COLO829 (cell line): ENCODE measurements at regions not wholly inside any gene's neighbourhood (a gene's known extent, or its start where the extent isn't known, plus 50 kb on each side); places are given as distances from the start of the nearest gene placed in this dataset.

Source experiments
- DNase-seq: peaks from one replicate; pipeline ENCODE4 v3.0.0; 2012; ENCODE audit warnings: low spot score

GRCh38 chr7:3234851-3235250 lies 66.2 kb upstream of the SDK1 start:
- no peak for DNase-seq

- DNase-seq = no peak
These were observed 65.7 kb upstream of the SDK1 start for GRCh38 chr7:3235322-3235721.

GRCh38 chr7:3236268-3236667 lies 64.8 kb upstream of the SDK1 start:
- no peak for DNase-seq

- no peak for DNase-seq
These were observed 62.4 kb upstream of the SDK1 start for GRCh38 chr7:3238525-3239210.

DNA sequence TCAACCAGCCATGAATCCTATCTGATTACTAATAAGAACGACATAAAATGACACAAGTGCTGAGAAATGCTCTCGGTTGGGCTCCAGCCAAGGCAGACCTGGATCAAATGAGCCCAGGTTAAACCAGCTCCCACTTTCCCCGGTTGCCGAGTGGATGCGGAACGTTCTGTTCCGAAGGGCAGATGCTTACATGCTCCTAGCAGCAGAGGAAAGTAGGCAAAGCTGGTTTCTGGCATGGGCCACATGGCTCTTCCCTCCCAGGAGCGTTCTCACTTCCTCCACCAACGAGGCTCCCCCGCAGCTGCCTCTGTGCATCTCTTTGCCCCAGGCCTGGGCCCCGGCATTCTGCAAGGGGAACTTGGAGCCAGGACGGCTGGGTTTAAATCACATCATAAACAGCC lies 61.8 kb upstream of the SDK1 start:
- DNase-seq = no peak

DNA sequence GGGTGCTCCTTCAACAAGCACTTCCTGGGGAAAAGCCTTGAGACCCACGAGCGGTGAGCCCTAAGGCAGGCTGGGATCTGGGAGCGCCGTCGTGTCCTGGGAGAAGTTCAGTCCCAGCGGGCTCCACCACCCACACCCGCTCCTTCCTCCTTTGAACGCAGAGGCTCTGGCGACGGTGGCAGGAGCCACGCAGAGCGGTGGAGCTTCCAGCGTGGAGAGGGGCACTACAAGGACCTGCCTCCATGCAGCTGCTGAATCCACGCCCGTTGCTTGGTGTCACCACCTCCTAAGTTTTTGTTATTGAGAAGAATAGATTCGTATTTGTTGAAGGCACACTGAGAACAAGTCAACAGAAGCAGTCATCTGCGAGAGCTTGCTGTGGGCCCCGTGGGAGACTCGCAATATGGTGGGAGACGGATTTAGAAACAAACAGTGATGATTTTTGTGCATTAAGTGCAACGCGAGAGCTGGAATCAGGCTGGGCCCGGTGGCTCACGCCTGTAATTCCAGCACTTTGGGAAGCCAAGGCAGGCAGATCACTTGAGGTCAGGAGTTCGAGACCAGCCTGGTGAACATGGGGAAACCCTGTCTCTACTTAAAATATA lies 60.1 kb upstream of the SDK1 start:
- no peak for DNase-seq

GRCh38 chr7:3241686-3242258 lies 59.3 kb upstream of the SDK1 start:
- no peak for DNase-seq

GRCh38 chr7:3242398-3242972 lies 58.6 kb upstream of the SDK1 start:
- no peak for DNase-seq

GRCh38 chr7:3243256-3243655 lies 57.8 kb upstream of the SDK1 start:
- no peak for DNase-seq

DNA sequence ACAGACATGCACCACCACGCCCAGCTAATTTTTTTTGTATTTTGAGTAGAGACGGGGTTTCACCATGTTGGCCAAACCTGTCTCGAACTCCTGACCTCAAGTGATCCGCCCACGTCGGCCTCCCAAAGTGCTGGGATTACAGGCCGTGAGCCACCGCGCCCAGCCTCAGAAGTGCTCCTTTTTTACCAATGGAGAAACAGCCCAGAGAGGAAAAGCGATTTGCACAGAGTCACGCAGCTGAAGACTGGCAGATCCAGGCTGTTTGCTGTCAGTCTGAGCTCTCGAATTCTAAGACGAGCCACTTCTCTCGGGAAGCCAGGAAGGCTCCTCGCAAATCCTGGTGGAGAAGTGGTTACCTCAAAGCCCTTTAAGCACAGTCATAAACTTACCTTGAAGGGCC lies 57.4 kb upstream of the SDK1 start:
- no peak for DNase-seq

DNA sequence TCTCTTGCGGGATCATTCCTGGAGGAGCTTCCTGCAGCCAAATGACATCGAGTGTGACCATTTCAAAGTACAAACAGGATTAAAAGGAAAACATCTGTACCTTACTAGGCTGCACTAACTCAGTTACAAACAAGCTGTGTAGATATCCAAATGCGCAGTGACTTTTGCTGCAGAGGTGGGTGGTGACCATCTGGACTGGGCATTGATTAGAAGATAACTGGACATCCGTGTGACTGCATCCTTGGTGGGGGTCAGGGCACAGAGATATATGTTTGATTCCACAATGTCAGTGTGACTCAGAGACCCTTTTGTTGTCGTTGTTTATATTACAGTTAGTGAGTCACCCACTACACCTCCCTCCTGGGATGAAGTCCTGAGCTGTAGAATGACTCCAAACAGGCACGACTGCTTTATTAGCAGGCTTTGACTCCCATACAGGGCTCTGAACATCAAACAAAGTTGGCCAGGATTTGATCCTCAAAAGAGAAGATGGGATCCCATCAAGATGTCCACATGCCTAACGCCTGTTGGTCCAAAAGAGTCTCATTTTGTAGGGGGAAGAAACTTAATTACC lies 56.7 kb upstream of the SDK1 start:
- peak; percentile 28 for DNase-seq

DNA sequence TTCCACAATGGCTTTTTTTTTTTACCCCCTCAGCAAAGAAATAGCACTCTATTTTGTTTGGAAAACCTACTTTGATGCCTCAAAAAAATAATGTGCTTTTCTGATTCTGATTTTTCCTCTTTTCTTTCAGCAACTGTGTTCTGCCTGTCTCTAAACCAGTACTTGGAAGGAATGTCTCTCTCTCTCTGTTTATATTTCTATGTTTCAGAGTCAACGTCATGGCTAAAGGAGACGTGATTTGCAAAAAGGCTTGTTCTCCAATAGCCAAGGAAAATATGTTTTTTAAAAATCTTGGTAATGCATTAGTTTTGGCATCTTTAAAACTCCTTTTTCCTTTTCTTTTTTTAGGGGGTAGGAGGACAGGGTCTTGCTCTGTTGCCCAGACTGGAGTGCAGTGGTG lies 56.0 kb upstream of the SDK1 start:
- DNase-seq = no peak

DNA sequence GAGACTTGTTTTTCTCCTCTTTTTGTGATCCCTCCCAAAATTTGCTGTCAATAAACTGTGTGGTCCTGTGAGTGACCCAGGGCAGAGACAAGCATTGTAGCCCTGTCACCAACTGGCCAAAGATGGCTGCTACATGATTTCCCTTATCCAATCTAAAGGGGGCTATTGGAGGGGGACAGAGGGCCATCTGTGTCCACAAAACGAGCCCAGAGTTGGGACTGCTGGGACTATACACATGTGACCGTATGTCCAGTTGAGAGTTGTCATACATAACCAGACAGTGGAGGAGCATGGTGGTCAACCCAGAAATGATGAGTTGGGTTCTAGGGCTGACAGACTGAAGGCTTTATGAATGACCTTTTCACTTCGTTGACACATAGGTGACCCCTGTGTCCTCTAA lies 55.3 kb upstream of the SDK1 start:
- DNase-seq = no peak

DNA sequence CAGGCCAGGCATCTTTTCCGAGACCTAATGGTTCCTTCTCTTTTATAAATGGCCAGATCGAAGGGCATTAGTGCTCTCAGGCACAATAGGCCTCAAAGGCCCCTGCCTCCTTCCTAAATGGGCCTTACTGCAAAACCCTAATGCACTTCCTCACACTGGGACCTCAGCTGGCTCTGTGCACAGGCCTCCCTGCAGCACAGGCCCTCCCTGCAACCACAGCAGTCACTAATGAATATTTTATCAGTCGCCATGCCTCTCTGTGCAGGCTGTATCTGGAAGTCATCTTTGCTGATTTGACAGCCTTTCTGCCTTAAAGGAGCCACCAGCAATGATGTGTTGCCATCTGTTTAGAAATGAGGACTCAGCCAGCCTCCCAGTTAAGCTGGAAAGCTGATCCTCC lies 54.9 kb upstream of the SDK1 start:
- DNase-seq = no peak

GRCh38 chr7:3246651-3247050 lies 54.4 kb upstream of the SDK1 start:
- no peak for DNase-seq

GRCh38 chr7:3250725-3251124 lies 50.3 kb upstream of the SDK1 start:
- no peak for DNase-seq
